ENCODE measurements at regions not wholly inside any gene's neighbourhood (a gene's known extent, or its start where the extent isn't known, plus 50 kb on each side); places are given as distances from the start of the nearest gene placed in this dataset.

DNA sequence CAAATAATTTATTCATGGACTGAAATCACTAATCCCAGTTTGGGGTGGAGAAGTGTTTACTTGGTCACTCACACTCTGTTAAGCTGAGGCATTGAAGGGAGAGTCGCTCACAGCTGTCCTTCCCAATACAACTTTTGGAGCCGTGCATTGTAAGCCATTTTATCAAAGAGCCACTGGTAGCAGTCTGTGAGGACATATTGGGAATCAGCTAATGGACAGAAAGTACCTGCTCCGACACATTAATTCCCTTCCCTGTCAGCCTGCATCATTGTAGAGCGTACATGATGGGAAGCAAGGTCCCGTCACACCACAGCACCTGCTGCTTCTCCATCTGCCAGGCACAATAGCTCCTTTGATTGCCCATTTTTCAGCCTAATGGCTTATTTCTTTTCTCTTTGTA is 643.2 kb downstream of the SQOR start:
- TF ChIP-seq CTCF (IDR thresholded peaks at IDR 0.05; ENCODE audit: insufficient read depth, low read length, poor library complexity, severe bottlenecking): no peak
- TF ChIP-seq EZH2phosphoT487 (conservative IDR thresholded peaks at IDR 0.05; ENCODE audit: low read length): no peak

Measured in SU-DHL-6 (cell line).